GM19025 (cell line): ENCODE measurements at regions not wholly inside any gene's neighbourhood (a gene's known extent, or its start where the extent isn't known, plus 50 kb on each side); places are given as distances from the start of the nearest gene placed in this dataset.
"Not testable (repeated sequence)": the region's sequence is repeated elsewhere in the genome, so short reads cannot be mapped to it uniquely, and the experiment has no call there.

ENCODE experiments used
- ATAC-seq: cut with Tn5 transposase; IDR thresholded peaks from one replicate; pipeline ENCODE4 v1.9.1; 2021; ENCODE audit warnings: mild to moderate bottlenecking, low read depth, moderate library complexity; ENCODE audit not compliant: unreplicated experiment

GRCh38 chr2:13651684-13652131, 935.0 kb downstream of the TRIB2 start:
- no peak for ATAC-seq

- ATAC-seq, result peak; percentile 48
These were observed 936.0 kb downstream of the TRIB2 start for GRCh38 chr2:13652531-13653313.

GRCh38 chr2:13654416-13654815, 937.7 kb downstream of the TRIB2 start:
- no peak for ATAC-seq

GRCh38 chr2:13660231-13660630, 943.5 kb downstream of the TRIB2 start:
- no peak for ATAC-seq

- no peak for ATAC-seq
These were observed 945.3 kb downstream of the TRIB2 start for GRCh38 chr2:13662055-13662454.

GRCh38 chr2:13666582-13667414, 950.1 kb downstream of the TRIB2 start:
- ATAC-seq, result peak; percentile 70

- no peak for ATAC-seq
These were observed 950.6 kb downstream of the TRIB2 start for GRCh38 chr2:13667415-13667757.

GRCh38 chr2:13669607-13670006, 952.9 kb downstream of the TRIB2 start:
- ATAC-seq, result no peak

- ATAC-seq, result not testable (repeated sequence)
These were observed 957.1 kb downstream of the TRIB2 start for GRCh38 chr2:13673821-13674220.

- no peak for ATAC-seq
These were observed 956.2 kb upstream of the LRATD1 start for GRCh38 chr2:13676269-13676668.

GRCh38 chr2:13681936-13682335, 950.6 kb upstream of the LRATD1 start:
- ATAC-seq, result no peak

GRCh38 chr2:13682540-13683272, 949.8 kb upstream of the LRATD1 start:
- no peak for ATAC-seq

GRCh38 chr2:13686262-13686661, 946.3 kb upstream of the LRATD1 start:
- ATAC-seq, result no peak

GRCh38 chr2:13694673-13695072, 937.8 kb upstream of the LRATD1 start:
- ATAC-seq, result no peak

GRCh38 chr2:13696601-13697000, 935.9 kb upstream of the LRATD1 start:
- no peak for ATAC-seq

- ATAC-seq, result no peak
These were observed 933.7 kb upstream of the LRATD1 start for GRCh38 chr2:13698847-13699246.

- ATAC-seq, result not testable (repeated sequence)
These were observed 932.6 kb upstream of the LRATD1 start for GRCh38 chr2:13699939-13700338.

- no peak for ATAC-seq
These were observed 921.4 kb upstream of the LRATD1 start for GRCh38 chr2:13711154-13711553.

GRCh38 chr2:13714466-13714865, 918.1 kb upstream of the LRATD1 start:
- no peak for ATAC-seq

GRCh38 chr2:13725945-13726344, 906.6 kb upstream of the LRATD1 start:
- no peak for ATAC-seq

- no peak for ATAC-seq
These were observed 887.2 kb upstream of the LRATD1 start for GRCh38 chr2:13745330-13745729.
